GM23338 (cell line): ENCODE measurements at regions not wholly inside any gene's neighbourhood (a gene's known extent, or its start where the extent isn't known, plus 50 kb on each side); places are given as distances from the start of the nearest gene placed in this dataset.
"Not testable (repeated sequence)": the region's sequence is repeated elsewhere in the genome, so short reads cannot be mapped to it uniquely, and the experiment has no call there.

Experiments used
- ATAC-seq: fragments of 200-7000 bp; cut with Tn5 transposase; 3 replicates; pipeline ENCODE4 v1.9.1; 2020
- DNase-seq: peaks from one replicate; pipeline ENCODE4 v3.0.0-alpha.2; 2015; ENCODE audit warnings: low spot score
- H2AFZ ChIP-seq: fragments of 200-600 bp; sonication (generic); 2 replicates; pipeline ENCODE4 v1.8.0; 2016; ENCODE audit warnings: antibody characterized with exemption, mild to moderate bottlenecking, moderate library complexity
- H3F3A ChIP-seq: fragments of 200-600 bp; sonication (generic); replicated peaks from 2 replicates; pipeline ENCODE4 v1.8.0; 2017; ENCODE audit warnings: antibody characterized with exemption, mixed run types, low read depth
- H3K27ac ChIP-seq: fragments of 200-600 bp; sonication (generic); 2 replicates; pipeline ENCODE4 v1.6.1; 2016; ENCODE audit warnings: low read depth
- H3K27me3 ChIP-seq: fragments of 200-600 bp; sonication (generic); 2 replicates; pipeline ENCODE4 v1.8.0; 2016; ENCODE audit warnings: mild to moderate bottlenecking, mixed run types, moderate library complexity; ENCODE audit not compliant: insufficient read depth
- H3K36me3 ChIP-seq: fragments of 200-600 bp; sonication (generic); 2 replicates; pipeline ENCODE4 v1.8.0; 2016; ENCODE audit warnings: mild to moderate bottlenecking; ENCODE audit not compliant: insufficient read depth
- H3K4me1 ChIP-seq: fragments of 200-600 bp; sonication (generic); 2 replicates; pipeline ENCODE4 v1.8.0; 2016; ENCODE audit warnings: mild to moderate bottlenecking, moderate library complexity; ENCODE audit not compliant: insufficient read depth
- H3K4me2 ChIP-seq: fragments of 200-600 bp; sonication (generic); 2 replicates; pipeline ENCODE4 v1.7.1; 2017; ENCODE audit warnings: mixed run types
- H3K4me3 ChIP-seq: fragments of 200-600 bp; sonication (generic); 2 replicates; pipeline ENCODE4 v1.6.1; 2016; ENCODE audit warnings: mixed run types
- H3K79me2 ChIP-seq: fragments of 200-600 bp; sonication (generic); replicated peaks from 2 replicates; pipeline ENCODE4 v1.8.0; 2017; ENCODE audit warnings: mild to moderate bottlenecking; ENCODE audit not compliant: insufficient read depth
- H3K9me2 ChIP-seq: fragments of 200-600 bp; sonication (generic); 2 replicates; pipeline ENCODE4 v1.8.0; 2017; ENCODE audit not compliant: insufficient read depth
- H4K20me1 ChIP-seq: fragments of 200-600 bp; sonication (generic); replicated peaks from 2 replicates; pipeline ENCODE4 v1.8.0; 2017; ENCODE audit warnings: mild to moderate bottlenecking; ENCODE audit not compliant: insufficient read depth
- H3K27ac Mint-ChIP-seq: 2 replicates; pipeline ENCODE4 v1.8.0; 2020; ENCODE audit warnings: inconsistent platforms, mild to moderate bottlenecking, moderate library complexity, mixed read lengths
- H3K27me3 Mint-ChIP-seq: 3 replicates; pipeline ENCODE4 v1.8.0; 2022; ENCODE audit warnings: low read depth, mild to moderate bottlenecking, moderate library complexity, mixed read lengths, inconsistent platforms; ENCODE audit not compliant: insufficient read depth, poor library complexity
- H3K36me3 Mint-ChIP-seq: 3 replicates; pipeline ENCODE4 v1.8.0; 2021; ENCODE audit warnings: low read depth, mild to moderate bottlenecking, inconsistent platforms, moderate library complexity, mixed read lengths
- H3K4me1 Mint-ChIP-seq: 3 replicates; pipeline ENCODE4 v1.8.0; 2020; ENCODE audit warnings: mild to moderate bottlenecking, inconsistent platforms, mixed read lengths
- H3K4me3 Mint-ChIP-seq: 3 replicates; pipeline ENCODE4 v1.8.0; 2021; ENCODE audit warnings: moderate library complexity, mild to moderate bottlenecking, inconsistent platforms, mixed read lengths
- H3K9me3 Mint-ChIP-seq: 3 replicates; pipeline ENCODE4 v1.8.0; 2020; ENCODE audit warnings: moderate library complexity, mild to moderate bottlenecking, inconsistent platforms, mixed read lengths
- CREB1 ChIP-seq: fragments of 250-450 bp; sonication (Bioruptor Pico); IDR thresholded peaks from 2 replicates; pipeline ENCODE4 v1.5.0; 2020; ENCODE audit warnings: low read depth, mild to moderate bottlenecking, moderate library complexity
- TF ChIP-seq, protein P1 (sequence below): IDR thresholded peaks from one replicate; pipeline ENCODE4 v1.6.1; 2018; ENCODE audit warnings: antibody characterized with exemption; ENCODE audit not compliant: unreplicated experiment

DNA sequence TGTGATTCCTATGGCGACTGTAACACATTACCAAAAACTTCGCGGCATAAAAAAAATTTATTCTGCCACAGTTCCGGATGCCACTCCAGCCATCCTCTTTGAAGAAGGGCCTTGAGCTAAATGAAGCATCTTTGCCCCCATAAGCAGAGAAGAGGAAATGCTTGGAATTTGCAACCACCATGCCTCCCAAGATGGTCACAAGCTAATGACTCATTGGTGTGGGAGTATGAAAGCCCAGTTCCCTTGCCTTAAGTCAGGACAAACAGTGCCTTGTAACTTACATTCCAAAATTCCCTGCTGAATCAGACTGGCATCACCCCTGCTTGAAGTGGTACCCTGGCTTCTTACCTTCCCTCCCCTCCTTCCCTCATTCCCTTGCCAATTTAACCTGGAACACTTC is 1077.4 kb downstream of the EPHA3 start:
- Mint-ChIP-seq H3K36me3 (no peaks in the 10 kb centered on the region), H3K4me1 (no peaks in the 10 kb centered on the region), H3K27me3 (no peaks in the 10 kb centered on the region), H3K4me3 (no peak overlapping the region), H3K27ac (no peak overlapping the region), H3K9me3 (0 out of 3 replicates have a peak, but pooled peaks cover 6% of the 10 kb centered on the region)
- TF ChIP-seq CREB1, result no peak
- TF ChIP-seq, protein P1, sequence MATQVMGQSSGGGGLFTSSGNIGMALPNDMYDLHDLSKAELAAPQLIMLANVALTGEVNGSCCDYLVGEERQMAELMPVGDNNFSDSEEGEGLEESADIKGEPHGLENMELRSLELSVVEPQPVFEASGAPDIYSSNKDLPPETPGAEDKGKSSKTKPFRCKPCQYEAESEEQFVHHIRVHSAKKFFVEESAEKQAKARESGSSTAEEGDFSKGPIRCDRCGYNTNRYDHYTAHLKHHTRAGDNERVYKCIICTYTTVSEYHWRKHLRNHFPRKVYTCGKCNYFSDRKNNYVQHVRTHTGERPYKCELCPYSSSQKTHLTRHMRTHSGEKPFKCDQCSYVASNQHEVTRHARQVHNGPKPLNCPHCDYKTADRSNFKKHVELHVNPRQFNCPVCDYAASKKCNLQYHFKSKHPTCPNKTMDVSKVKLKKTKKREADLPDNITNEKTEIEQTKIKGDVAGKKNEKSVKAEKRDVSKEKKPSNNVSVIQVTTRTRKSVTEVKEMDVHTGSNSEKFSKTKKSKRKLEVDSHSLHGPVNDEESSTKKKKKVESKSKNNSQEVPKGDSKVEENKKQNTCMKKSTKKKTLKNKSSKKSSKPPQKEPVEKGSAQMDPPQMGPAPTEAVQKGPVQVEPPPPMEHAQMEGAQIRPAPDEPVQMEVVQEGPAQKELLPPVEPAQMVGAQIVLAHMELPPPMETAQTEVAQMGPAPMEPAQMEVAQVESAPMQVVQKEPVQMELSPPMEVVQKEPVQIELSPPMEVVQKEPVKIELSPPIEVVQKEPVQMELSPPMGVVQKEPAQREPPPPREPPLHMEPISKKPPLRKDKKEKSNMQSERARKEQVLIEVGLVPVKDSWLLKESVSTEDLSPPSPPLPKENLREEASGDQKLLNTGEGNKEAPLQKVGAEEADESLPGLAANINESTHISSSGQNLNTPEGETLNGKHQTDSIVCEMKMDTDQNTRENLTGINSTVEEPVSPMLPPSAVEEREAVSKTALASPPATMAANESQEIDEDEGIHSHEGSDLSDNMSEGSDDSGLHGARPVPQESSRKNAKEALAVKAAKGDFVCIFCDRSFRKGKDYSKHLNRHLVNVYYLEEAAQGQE, result no peak
- ATAC-seq, result no peak
- H3K79me2 ChIP-seq, result no peaks in the 10 kb centered on the region
- no peaks in the 10 kb centered on the region for H3K36me3 ChIP-seq
- H3K4me1 ChIP-seq, result no peaks in the 10 kb centered on the region
- H3F3A ChIP-seq, result no peaks in the 10 kb centered on the region
- H3K4me3 ChIP-seq, result no peak overlapping the region
- H3K27me3 ChIP-seq, result no peaks in the 10 kb centered on the region
- no peaks in the 10 kb centered on the region for H4K20me1 ChIP-seq
- no peak overlapping the region for H2AFZ ChIP-seq
- DNase-seq, result no peak
- H3K9me2 ChIP-seq, result no peaks in the 10 kb centered on the region
- H3K4me2 ChIP-seq, result no peak overlapping the region
- H3K27ac ChIP-seq, result no peak overlapping the region

DNA sequence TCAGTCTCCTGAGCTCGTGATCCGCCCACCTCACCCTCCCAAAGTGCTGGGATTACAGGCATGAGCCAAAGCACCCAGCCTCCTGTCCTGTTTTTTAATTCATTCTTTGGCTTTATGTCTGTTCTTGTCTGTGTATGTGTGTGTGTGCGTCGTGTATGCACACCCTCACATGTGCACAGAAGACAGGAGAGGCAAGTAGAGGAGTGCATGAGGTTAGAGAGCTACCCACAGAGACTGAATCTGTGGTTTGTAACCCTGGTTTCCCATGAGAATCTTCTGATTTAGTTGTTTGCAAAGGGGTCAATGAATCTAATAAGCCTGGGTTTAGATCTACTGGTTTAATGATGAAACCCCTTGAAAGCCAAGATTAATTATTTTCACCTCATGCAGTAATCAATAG is 1090.0 kb downstream of the EPHA3 start:
- not testable (repeated sequence) for H4K20me1 ChIP-seq, H2AFZ ChIP-seq, DNase-seq, H3K4me3 ChIP-seq, H3K79me2 ChIP-seq, H3K27ac ChIP-seq, H3K4me1 ChIP-seq, H3K9me2 ChIP-seq, ATAC-seq, H3F3A ChIP-seq, H3K27me3 ChIP-seq, H3K36me3 Mint-ChIP-seq, H3K4me2 ChIP-seq, H3K27me3 Mint-ChIP-seq, H3K27ac Mint-ChIP-seq, H3K4me1 Mint-ChIP-seq, H3K4me3 Mint-ChIP-seq, H3K36me3 ChIP-seq
- H3K9me3 Mint-ChIP-seq, result peaks cover 43% of the 10 kb centered on the region

DNA sequence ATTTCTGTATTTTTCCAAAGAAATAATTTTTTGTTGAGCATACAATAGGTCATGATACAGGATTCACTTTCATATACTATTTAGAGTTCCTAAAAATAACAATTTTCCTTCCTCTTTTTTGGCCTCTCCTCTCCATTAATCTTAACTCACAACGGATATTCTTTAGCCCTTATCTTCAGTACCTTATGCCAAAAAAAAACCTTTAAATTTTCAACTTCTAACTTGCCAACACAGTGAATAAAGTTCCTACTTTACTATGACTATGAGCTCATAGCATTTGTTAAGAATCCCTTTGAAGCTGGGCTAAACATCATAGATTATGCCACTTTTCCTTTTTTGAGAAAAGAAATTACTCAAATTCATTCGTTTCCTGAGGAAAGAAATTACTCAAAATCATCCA is 1095.5 kb downstream of the EPHA3 start:
- not testable (repeated sequence) for H3K9me3 Mint-ChIP-seq, H3K27ac Mint-ChIP-seq, H3K36me3 Mint-ChIP-seq, H4K20me1 ChIP-seq, ATAC-seq, H3K4me3 ChIP-seq, H3K27me3 Mint-ChIP-seq, DNase-seq, H3K79me2 ChIP-seq, H3K27me3 ChIP-seq, H3K4me2 ChIP-seq, H3K4me3 Mint-ChIP-seq, H3K27ac ChIP-seq, H2AFZ ChIP-seq, H3F3A ChIP-seq, H3K36me3 ChIP-seq, H3K9me2 ChIP-seq
- H3K4me1 Mint-ChIP-seq, result peaks cover 15% of the 10 kb centered on the region; the same call in 2 of the 3 replicates
- peaks cover 11% of the 10 kb centered on the region for H3K4me1 ChIP-seq

DNA sequence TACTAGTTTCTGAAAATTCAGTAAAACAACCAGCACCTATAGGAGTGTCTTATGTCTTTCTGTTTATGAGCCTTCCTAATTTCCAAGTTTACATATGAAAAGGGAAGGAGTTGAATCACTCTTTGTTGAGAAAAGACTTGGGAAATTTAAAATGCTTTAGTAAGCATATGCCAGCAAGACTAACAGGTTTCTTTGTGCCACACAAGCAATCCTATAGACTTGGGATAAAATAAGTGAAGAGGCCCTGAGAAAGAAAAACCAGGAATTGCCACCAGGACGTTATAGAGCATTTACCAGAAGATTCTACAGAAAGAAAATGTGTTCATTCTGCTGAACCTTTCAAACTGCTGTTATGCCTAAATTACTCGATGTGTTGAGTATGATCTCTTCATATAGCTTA is 1099.1 kb downstream of the EPHA3 start:
- H3K4me1 Mint-ChIP-seq, result peaks cover 15% of the 10 kb centered on the region; the same call in 2 of the 3 replicates

DNA sequence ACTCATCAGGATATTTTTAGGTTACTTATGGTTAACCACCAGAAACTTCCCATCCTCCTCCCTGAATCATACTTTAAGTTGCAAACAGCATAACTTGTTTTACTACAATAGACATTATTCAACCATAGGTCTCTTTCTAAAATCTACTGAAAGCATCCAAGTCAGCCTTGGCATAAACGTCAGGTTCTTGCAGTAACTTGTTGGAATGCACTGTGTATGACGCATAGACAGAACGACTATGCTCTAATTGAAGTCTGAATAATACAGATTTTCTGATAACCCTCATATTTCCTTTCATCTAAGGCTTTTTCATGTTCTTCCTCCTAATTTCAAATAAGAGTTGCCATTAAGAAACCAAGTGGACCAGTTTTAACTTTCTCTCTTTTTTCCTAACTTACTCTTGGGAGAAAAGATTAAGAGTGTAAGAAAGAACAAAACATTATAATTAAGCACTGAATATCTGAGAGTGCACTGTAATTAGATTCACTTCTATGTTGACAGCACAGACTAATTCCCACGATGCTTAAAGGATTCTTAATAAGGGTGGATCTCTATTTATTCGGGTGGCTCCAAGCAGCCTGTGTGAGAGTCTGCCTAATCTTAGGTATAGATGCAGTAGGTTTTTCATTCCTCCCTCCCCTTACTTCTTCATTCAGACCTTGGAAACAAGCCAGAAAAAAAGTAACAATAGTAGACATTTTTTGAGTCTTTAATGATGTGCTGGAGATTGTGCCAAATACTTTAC is 1100.1 kb downstream of the EPHA3 start:
- H3K4me3 ChIP-seq, DNase-seq, H3K4me2 ChIP-seq, H3K36me3 Mint-ChIP-seq, H3F3A ChIP-seq, ATAC-seq, H3K27ac ChIP-seq, H3K79me2 ChIP-seq, H3K4me3 Mint-ChIP-seq, H3K9me2 ChIP-seq, H3K36me3 ChIP-seq, H2AFZ ChIP-seq, H4K20me1 ChIP-seq, H3K27me3 Mint-ChIP-seq, H3K27me3 ChIP-seq, H3K27ac Mint-ChIP-seq: not testable (repeated sequence)
- H3K9me3 Mint-ChIP-seq, result peaks cover 11% of the 10 kb centered on the region
- H3K4me1 ChIP-seq, result peaks cover 11% of the 10 kb centered on the region
- peaks cover 15% of the 10 kb centered on the region; the same call in 2 of the 3 replicates for H3K4me1 Mint-ChIP-seq

More for the DNA sequence above, 1099.1 kb downstream of the EPHA3 start:
- peaks cover 11% of the 10 kb centered on the region for H3K4me1 ChIP-seq
- H4K20me1 ChIP-seq, H3F3A ChIP-seq, H3K4me3 ChIP-seq, H3K36me3 Mint-ChIP-seq, H3K27me3 ChIP-seq, H3K27ac ChIP-seq, H3K79me2 ChIP-seq, H3K36me3 ChIP-seq, ATAC-seq, H3K9me3 Mint-ChIP-seq, H3K27me3 Mint-ChIP-seq, H3K4me3 Mint-ChIP-seq, H3K9me2 ChIP-seq, H2AFZ ChIP-seq: not testable (repeated sequence)
- DNase-seq, result peak; percentile 2
- peak overlapping the region; percentile 56 for H3K4me2 ChIP-seq
- peak overlapping the region; percentile 58 for H3K27ac Mint-ChIP-seq
